IPS-NIHi11 (cell line): ENCODE measurements at regions not wholly inside any gene's neighbourhood (a gene's known extent, or its start where the extent isn't known, plus 50 kb on each side); places are given as distances from the start of the nearest gene placed in this dataset.
A peak's percentile ranks its signal among the peaks of the same experiment; 100 is the strongest.
"Not testable (repeated sequence)": the region's sequence is repeated elsewhere in the genome, so short reads cannot be mapped to it uniquely, and the experiment has no call there.

Source experiments
- DNase-seq: peaks from one replicate; pipeline ENCODE4 v3.0.0; 2012; ENCODE audit warnings: mixed read lengths, low spot score

- DNase-seq: no peak
These were observed 73.0 kb downstream of the GBP6 start for GRCh38 chr1:89436856-89437255.

GRCh38 chr1:89438301-89438700, 74.4 kb downstream of the GBP6 start:
- not testable (repeated sequence) for DNase-seq

DNA sequence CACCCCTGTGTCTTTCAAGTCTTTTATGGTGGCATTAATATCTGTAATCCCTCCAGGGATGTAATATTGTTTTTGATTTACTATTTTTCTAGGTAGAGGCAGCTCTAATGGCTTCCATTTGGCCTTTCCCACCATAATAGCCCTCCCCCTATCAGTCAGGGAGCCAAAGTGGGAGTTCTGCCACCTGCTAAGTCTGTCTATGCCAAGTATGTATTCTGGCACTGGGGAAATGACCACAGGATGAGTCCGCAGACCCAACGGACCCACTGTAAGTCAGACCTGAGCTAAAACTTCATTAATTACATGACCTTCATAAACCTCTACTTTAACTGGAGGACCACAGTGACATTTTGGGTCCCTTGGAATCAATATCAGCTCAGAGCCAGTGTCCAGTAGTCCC, 77.1 kb downstream of the GBP6 start:
- DNase-seq: no peak

DNA sequence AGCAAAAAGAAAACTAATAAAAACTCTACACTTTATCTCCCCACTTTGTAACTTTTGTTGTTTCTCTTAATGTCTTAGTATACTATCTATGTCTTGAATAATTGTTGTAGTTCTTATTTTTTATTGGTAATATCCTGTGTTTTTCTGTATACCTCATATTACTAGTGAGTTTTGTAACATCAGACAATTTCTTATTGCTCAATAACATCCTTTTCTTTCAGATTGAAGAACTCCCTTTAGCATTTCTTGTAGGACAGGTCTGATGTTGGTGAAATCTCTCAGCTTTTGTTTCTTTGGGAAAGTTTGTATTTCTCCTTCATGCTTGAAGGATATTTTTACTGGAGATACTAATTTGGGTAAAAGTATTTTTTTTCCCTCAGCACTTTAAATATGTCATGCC, 79.8 kb upstream of the LRRC8B start:
- DNase-seq: no peak

- DNase-seq: no peak
These were observed 73.6 kb upstream of the LRRC8B start for GRCh38 chr1:89451011-89451410.

- no peak for DNase-seq
These were observed 71.3 kb upstream of the LRRC8B start for GRCh38 chr1:89453123-89453972.

DNA sequence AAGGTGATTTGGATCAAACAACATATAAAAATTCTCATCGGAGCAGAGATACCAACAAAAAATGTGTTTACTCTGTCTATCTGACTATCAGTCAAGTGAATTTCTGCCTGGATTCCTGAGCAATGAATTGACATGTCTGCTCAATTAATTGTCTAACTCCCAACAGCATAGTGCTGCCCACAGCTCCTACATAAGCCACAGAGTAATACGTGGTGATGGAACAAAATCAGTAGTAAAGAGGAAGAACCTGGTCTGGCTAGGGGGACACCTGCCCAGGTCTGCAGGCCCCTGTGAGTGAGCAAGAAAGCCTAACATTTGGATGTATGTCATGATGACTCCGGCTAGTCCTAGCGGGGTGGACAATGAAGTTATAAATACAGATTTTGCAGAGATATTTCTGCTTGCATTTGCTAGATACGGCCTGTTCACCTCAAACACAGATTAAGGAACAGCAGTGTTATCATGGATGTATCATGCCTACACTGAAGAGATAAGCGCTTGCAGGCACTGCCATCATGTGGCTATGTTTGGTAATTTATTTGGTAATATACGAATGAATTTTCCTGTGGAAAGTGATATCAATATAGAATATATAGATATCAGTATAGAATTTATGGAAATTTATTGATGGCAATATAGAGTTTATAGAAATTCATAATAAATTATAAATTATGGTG, 69.6 kb upstream of the LRRC8B start:
- peak; percentile 53 for DNase-seq

DNA sequence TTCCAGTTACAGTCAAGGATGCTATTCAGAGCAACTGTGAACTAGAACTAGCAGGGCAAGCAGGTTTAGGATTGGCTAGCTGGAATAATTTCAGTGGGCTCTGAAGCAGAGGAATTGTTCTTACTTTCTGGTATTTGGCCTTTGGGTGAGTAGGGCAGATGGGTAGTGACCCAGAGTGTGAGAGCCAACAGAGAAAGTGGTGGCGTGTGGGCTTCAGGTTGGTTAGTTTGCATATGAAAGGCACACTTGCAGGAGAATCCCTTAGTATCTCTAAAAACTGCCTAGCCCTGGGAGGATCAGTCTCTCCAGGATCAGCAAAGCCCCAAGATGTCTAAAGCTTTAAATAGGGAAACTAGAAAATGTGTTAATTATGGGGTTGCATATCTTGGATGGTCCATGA, 67.6 kb upstream of the LRRC8B start:
- DNase-seq: peak; percentile 26

- DNase-seq: no peak
These were observed 65.5 kb upstream of the LRRC8B start for GRCh38 chr1:89459081-89459480.

DNA sequence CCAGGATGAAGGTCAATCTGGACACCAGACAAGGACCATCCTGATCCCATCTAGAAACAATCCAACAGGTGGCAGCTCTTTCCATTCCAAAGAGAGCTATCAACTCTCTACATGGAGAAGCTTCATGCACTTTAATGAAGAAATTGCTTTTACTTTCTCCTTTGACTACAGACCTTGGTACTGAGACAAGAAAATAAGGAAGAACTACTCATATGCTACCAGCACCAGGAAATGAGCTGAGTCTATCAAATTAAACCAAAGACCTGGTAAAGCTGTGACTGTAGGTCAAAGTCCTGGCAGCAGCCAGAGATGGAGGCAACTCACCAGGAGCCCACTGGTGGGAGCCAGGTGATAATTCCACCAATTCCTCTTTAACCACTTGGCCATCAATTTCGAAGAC, 64.3 kb upstream of the LRRC8B start:
- no peak for DNase-seq

GRCh38 chr1:89462250-89462649, 62.4 kb upstream of the LRRC8B start:
- DNase-seq: no peak

DNA sequence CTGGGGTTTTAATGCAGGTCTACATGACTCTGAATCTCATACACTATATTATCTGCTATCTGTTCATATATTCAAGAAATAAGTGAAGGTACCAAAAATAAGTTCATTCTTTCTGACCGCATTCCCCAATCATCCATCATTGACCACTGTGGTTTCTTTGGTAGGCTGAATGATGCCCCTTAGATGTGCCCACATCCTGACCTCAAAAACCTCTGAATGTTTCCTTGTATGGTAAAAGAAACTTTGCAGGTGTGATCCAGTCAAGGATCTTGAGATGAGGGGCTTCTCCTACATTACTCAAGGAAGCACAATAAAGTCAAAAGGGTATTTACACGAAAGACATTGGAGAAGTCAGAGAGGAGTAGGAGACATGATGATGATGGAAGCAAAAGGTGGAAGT, 60.6 kb upstream of the LRRC8B start:
- DNase-seq: no peak

GRCh38 chr1:89465201-89465600, 59.4 kb upstream of the LRRC8B start:
- no peak for DNase-seq

- no peak for DNase-seq
These were observed 58.2 kb upstream of the LRRC8B start for GRCh38 chr1:89466307-89466930.

DNA sequence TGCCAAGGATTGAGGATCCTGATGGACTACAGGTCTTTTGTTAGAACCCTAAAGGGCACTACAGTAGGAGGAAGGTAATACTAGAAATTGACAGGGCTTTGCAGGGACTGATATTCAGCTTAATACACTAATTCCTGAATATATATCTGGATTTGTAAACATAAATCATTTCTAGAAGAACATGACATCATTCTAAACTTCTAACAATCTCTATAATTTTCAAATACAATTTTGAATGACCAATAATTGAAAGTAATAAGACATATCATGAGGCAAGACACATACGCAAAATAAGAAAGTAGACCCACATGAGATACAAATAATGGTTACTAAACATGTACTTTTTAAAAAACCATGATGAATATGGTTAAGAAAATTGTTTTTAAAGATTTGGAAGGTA, 52.4 kb upstream of the LRRC8B start:
- DNase-seq: no peak

- no peak for DNase-seq
These were observed 51.7 kb upstream of the LRRC8B start for GRCh38 chr1:89472886-89473417.
